B cell (primary cell): ENCODE measurements at regions not wholly inside any gene's neighbourhood (a gene's known extent, or its start where the extent isn't known, plus 50 kb on each side); places are given as distances from the start of the nearest gene placed in this dataset.

ENCODE experiments used
- EZH2 ChIP-seq: IDR thresholded peaks from 2 replicates; pipeline ENCODE4 v1.6.1; 2012; ENCODE audit warnings: borderline replicate concordance, low read depth, mild to moderate bottlenecking, moderate library complexity, low read length; ENCODE audit not compliant: insufficient read depth, poor library complexity, severe bottlenecking
- TF ChIP-seq, protein P1 (sequence below): fragments of 200-600 bp; IDR thresholded peaks from one replicate; pipeline ENCODE4 v1.8.0; 2022; ENCODE audit warnings: antibody characterized with exemption, mild to moderate bottlenecking

DNA sequence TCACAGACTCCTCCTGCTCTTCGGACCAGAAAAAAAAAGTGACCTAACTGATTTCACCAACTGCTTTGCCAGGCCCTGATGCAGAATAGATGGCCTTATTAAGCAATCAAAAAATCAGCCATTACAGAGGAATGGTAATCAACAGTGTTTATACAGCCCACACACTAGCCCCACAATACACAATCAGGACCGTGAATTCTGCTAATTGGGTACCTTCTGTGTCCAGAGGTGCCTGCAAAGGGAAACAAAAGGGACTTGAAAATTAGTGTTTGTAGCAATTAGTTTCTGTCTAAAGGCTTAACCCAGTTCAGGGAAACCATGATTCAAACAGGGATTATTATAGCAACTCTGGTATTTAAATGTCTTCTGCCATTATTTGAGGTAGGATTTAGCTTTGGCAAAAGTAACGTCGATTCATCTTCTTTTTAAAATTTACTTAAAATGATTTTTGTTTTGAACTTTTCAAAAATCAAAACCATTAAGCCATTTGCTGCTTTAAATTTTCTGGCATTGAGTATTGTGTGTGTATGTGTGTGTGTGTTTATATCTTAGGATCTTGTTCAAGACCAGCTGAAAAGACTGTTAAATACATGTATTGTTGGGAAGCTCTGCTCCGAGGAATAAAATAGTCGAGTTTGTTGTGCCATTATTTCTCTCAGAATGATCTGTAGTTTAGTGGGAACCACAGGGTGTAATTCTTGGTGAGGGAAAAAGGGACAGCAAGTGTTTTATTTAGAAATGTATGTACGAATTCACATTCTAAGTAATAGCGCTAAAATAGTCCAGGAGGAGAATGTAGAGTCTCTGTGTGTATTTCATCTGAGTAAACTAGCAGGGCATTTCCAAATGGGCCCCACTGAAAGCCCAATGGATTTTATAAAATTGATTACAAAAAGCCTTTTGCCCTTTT lies 156.1 kb downstream of the PTCSC3 start:
- TF ChIP-seq, protein P1, sequence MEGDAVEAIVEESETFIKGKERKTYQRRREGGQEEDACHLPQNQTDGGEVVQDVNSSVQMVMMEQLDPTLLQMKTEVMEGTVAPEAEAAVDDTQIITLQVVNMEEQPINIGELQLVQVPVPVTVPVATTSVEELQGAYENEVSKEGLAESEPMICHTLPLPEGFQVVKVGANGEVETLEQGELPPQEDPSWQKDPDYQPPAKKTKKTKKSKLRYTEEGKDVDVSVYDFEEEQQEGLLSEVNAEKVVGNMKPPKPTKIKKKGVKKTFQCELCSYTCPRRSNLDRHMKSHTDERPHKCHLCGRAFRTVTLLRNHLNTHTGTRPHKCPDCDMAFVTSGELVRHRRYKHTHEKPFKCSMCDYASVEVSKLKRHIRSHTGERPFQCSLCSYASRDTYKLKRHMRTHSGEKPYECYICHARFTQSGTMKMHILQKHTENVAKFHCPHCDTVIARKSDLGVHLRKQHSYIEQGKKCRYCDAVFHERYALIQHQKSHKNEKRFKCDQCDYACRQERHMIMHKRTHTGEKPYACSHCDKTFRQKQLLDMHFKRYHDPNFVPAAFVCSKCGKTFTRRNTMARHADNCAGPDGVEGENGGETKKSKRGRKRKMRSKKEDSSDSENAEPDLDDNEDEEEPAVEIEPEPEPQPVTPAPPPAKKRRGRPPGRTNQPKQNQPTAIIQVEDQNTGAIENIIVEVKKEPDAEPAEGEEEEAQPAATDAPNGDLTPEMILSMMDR = no peak
- TF ChIP-seq EZH2 = no peak
